Skin epidermis (tissue), 12 donors: ENCODE measurements at regions not wholly inside any gene's neighbourhood (a gene's known extent, or its start where the extent isn't known, plus 50 kb on each side); places are given as distances from the start of the nearest gene placed in this dataset.

ENCODE experiments used
- H3K27ac ChIP-seq, 21 experiments: fragments of 200-600 bp; sonication (generic) in 11 of 21; one replicate each; pipeline ENCODE4 v1.5.0; 2020; ENCODE audit warnings: mild to moderate bottlenecking in 3 of 21, inconsistent platforms in 2 of 21, moderate library complexity in 2 of 21
- H3K4me3 ChIP-seq, 7 experiments: fragments of 200-600 bp; sonication (generic) in 2 of 7; one replicate each; pipeline ENCODE4 v1.5.0; 2020; ENCODE audit warnings: inconsistent platforms in 2 of 7, mild to moderate bottlenecking in 2 of 7, moderate library complexity in 1 of 7

GRCh38 chr5:5062525-5063302, 77.4 kb upstream of the ADAMTS16 start:
- Histone ChIP-seq H3K4me3 (no peak overlapping the region), H3K27ac (no peak overlapping the region)

- no peak overlapping the region for H3K4me3 ChIP-seq
- H3K27ac ChIP-seq, result no peak overlapping the region
Observed at GRCh38 chr5:5063533-5063953, 76.6 kb upstream of the ADAMTS16 start.

GRCh38 chr5:5065472-5065871, 74.7 kb upstream of the ADAMTS16 start:
- no peak overlapping the region for H3K4me3 ChIP-seq
- no peak overlapping the region for H3K27ac ChIP-seq

GRCh38 chr5:5066276-5067186, 73.6 kb upstream of the ADAMTS16 start:
- Histone ChIP-seq H3K4me3 (no peak overlapping the region), H3K27ac (no peak overlapping the region)

GRCh38 chr5:5069851-5070250, 70.3 kb upstream of the ADAMTS16 start:
- H3K27ac ChIP-seq, result no peak overlapping the region

GRCh38 chr5:5071554-5071953, 68.6 kb upstream of the ADAMTS16 start:
- Histone ChIP-seq H3K4me3 (no peak overlapping the region), H3K27ac (no peak overlapping the region)

More at GRCh38 chr5:5069851-5070250, 70.3 kb upstream of the ADAMTS16 start:
- H3K4me3 ChIP-seq, result no peak overlapping the region

GRCh38 chr5:5077236-5077635, 62.9 kb upstream of the ADAMTS16 start:
- H3K4me3 ChIP-seq, result no peak overlapping the region
- H3K27ac ChIP-seq, result no peak overlapping the region

GRCh38 chr5:5078009-5078897, 61.9 kb upstream of the ADAMTS16 start:
- no peak overlapping the region for H3K27ac ChIP-seq
- no peak overlapping the region for H3K4me3 ChIP-seq

GRCh38 chr5:5079876-5080275, 60.3 kb upstream of the ADAMTS16 start:
- Histone ChIP-seq H3K4me3 (no peak overlapping the region), H3K27ac (no peak overlapping the region)

GRCh38 chr5:5080790-5081189, 59.3 kb upstream of the ADAMTS16 start:
- H3K27ac ChIP-seq, result no peak overlapping the region
- no peak overlapping the region for H3K4me3 ChIP-seq

GRCh38 chr5:5085381-5085780, 54.7 kb upstream of the ADAMTS16 start:
- Histone ChIP-seq H3K27ac (no peak overlapping the region), H3K4me3 (no peak overlapping the region)

GRCh38 chr5:5089895-5090649, 50.1 kb upstream of the ADAMTS16 start:
- no peak overlapping the region for H3K4me3 ChIP-seq
- H3K27ac ChIP-seq, result no peak overlapping the region
